ENCODE measurements at regions not wholly inside any gene's neighbourhood (a gene's known extent, or its start where the extent isn't known, plus 50 kb on each side); places are given as distances from the start of the nearest gene placed in this dataset.

DNA sequence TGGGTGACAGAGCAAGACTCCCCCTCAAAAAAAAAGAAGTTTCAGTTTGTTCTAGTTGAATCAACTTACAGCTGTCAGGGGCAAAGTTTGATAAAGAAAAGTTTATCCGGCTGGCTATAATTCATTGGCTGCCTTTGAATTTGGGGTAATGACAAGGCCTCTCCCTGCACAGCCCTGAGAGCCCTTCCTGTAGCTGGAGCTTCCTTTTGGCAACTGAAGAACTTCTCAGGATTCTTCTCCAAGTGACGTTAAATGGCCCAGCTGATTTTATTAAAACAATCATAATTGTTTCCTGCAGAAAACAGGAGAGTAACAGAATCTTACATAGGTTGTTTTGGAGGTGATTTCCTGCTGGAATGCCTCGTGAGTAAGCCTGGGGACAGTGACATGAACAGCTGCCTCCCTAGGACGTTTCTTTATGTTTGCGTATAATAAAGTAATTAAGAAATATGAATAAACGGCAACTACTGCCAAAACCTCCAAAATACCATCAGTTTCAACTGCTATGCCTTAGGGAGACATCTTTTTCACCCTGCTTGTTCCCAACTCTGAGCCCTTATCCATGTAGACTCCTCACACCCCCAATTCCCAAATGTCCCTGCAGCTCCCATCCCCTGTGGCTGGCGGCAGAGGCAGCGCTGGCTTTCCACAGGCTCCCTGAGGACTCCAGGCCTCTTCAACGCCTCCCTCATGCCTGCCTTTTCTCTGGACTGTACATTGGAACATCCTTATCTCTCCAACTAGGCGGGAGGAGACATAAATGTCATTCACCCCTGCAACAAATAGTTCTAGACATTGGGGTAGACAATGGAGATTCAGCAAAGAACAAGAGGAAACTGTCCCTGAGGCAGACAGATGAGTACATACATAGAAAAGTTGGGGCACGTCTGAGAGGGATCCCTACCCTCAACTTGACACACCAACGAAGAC is 59.2 kb upstream of the FZD7 start:
- TF ChIP-seq, protein P1, sequence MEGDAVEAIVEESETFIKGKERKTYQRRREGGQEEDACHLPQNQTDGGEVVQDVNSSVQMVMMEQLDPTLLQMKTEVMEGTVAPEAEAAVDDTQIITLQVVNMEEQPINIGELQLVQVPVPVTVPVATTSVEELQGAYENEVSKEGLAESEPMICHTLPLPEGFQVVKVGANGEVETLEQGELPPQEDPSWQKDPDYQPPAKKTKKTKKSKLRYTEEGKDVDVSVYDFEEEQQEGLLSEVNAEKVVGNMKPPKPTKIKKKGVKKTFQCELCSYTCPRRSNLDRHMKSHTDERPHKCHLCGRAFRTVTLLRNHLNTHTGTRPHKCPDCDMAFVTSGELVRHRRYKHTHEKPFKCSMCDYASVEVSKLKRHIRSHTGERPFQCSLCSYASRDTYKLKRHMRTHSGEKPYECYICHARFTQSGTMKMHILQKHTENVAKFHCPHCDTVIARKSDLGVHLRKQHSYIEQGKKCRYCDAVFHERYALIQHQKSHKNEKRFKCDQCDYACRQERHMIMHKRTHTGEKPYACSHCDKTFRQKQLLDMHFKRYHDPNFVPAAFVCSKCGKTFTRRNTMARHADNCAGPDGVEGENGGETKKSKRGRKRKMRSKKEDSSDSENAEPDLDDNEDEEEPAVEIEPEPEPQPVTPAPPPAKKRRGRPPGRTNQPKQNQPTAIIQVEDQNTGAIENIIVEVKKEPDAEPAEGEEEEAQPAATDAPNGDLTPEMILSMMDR (IDR thresholded peaks at IDR 0.05; ENCODE audit: extremely low read depth in 1 of 2, insufficient read depth in 1 of 2, low read depth in 1 of 2, low read length in 2 of 2): no peak
- TF ChIP-seq FOS (IDR thresholded peaks at IDR 0.05; ENCODE audit: borderline replicate concordance, insufficient read depth, low read length) (no peak), GATA2 (IDR thresholded peaks at IDR 0.05; ENCODE audit: insufficient read depth, insufficient read length, low read depth, low read length) (no peak), MYC (IDR thresholded peaks at IDR 0.05; ENCODE audit: low read depth, low read length) (no peak)

Data from endothelial cell of umbilical vein (primary cell).